WTC11 (cell line): ENCODE measurements at regions not wholly inside any gene's neighbourhood (a gene's known extent, or its start where the extent isn't known, plus 50 kb on each side); places are given as distances from the start of the nearest gene placed in this dataset.

Source experiments
- ELF4 ChIP-seq: sonication (generic); formaldehyde crosslinking; IDR thresholded peaks from 2 replicates; pipeline ENCODE4 v1.8.1; 2022; ENCODE audit warnings: low read depth, mild to moderate bottlenecking, moderate library complexity, missing genetic modification reagents
- MXD4 ChIP-seq: fragments of 250-450 bp; sonication (Bioruptor Pico); IDR thresholded peaks from 2 replicates; pipeline ENCODE4 v1.8.0; 2021; ENCODE audit warnings: mild to moderate bottlenecking, moderate library complexity, borderline replicate concordance
- NFYB ChIP-seq: sonication (generic); formaldehyde crosslinking; conservative IDR thresholded peaks from 2 replicates; pipeline ENCODE4 v1.8.0; 2022; ENCODE audit warnings: low read depth, missing genetic modification reagents
- STAT6 ChIP-seq: sonication (generic); formaldehyde crosslinking; conservative IDR thresholded peaks from 2 replicates; pipeline ENCODE4 v1.8.1; 2023; ENCODE audit warnings: mild to moderate bottlenecking, low read depth, missing genetic modification reagents, moderate library complexity
- TCF7 ChIP-seq: sonication (generic); formaldehyde crosslinking; IDR thresholded peaks from 2 replicates; pipeline ENCODE4 v1.8.0; 2022; ENCODE audit warnings: mild to moderate bottlenecking, low read depth, missing genetic modification reagents, moderate library complexity
- ZBTB43 ChIP-seq: sonication (generic); formaldehyde crosslinking; IDR thresholded peaks from 2 replicates; pipeline ENCODE4 v1.8.1; 2023; ENCODE audit warnings: mild to moderate bottlenecking, missing genetic modification reagents
- ZNF138 ChIP-seq: sonication (generic); formaldehyde crosslinking; conservative IDR thresholded peaks from 2 replicates; pipeline ENCODE4 v1.8.1; 2022; ENCODE audit warnings: mild to moderate bottlenecking, moderate library complexity, missing genetic modification reagents
- TF ChIP-seq, protein P1 (sequence below): fragments of 250-450 bp; sonication (Bioruptor Pico); IDR thresholded peaks from 2 replicates; pipeline ENCODE4 v2.1.2; 2022; ENCODE audit warnings: mild to moderate bottlenecking, moderate library complexity
- TF ChIP-seq, protein P2 (sequence below): sonication (generic); formaldehyde crosslinking; IDR thresholded peaks from 2 replicates; pipeline ENCODE4 v1.8.0; 2023; ENCODE audit warnings: missing genetic modification reagents, mild to moderate bottlenecking, borderline replicate concordance
- TF ChIP-seq, protein P3 (sequence below): sonication (generic); formaldehyde crosslinking; IDR thresholded peaks from 2 replicates; pipeline ENCODE4 v1.8.0; 2023; ENCODE audit warnings: mild to moderate bottlenecking, missing genetic modification reagents
- TF ChIP-seq, protein P4 (sequence below): sonication (generic); formaldehyde crosslinking; IDR thresholded peaks from 2 replicates; pipeline ENCODE4 v1.8.1; 2023; ENCODE audit warnings: mild to moderate bottlenecking, moderate library complexity, missing genetic modification reagents

DNA sequence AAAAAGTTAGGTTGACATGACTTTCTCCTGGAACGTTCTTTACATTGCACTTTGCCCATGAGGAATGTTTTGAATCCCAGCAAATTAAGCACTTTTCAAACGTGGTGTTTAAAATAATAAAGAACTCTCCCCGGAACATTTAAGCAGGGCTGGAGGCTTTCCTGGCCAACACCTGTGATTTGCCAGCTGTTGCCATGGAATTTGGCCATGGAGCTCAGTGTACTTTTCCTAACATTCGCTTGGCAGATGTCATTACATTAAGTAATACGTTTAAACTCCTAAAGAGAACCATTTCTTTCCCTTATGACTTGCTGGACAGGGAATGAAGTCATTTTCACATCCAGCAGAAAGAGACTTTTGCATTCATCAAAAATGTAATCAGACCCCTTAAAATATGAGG is 146.1 kb downstream of the GAS1 start (continued):
- TF ChIP-seq ZNF138 (CRISPR knock-in tag): no peak
- TF ChIP-seq, protein P1, sequence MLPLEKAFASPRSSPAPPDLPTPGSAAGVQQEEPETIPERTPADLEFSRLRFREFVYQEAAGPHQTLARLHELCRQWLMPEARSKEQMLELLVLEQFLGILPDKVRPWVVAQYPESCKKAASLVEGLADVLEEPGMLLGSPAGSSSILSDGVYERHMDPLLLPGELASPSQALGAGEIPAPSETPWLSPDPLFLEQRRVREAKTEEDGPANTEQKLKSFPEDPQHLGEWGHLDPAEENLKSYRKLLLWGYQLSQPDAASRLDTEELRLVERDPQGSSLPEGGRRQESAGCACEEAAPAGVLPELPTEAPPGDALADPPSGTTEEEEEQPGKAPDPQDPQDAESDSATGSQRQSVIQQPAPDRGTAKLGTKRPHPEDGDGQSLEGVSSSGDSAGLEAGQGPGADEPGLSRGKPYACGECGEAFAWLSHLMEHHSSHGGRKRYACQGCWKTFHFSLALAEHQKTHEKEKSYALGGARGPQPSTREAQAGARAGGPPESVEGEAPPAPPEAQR (CRISPR knock-in tag): no peak
- no peak for TF ChIP-seq ZBTB43 (CRISPR knock-in tag)
- TF ChIP-seq, protein P2, sequence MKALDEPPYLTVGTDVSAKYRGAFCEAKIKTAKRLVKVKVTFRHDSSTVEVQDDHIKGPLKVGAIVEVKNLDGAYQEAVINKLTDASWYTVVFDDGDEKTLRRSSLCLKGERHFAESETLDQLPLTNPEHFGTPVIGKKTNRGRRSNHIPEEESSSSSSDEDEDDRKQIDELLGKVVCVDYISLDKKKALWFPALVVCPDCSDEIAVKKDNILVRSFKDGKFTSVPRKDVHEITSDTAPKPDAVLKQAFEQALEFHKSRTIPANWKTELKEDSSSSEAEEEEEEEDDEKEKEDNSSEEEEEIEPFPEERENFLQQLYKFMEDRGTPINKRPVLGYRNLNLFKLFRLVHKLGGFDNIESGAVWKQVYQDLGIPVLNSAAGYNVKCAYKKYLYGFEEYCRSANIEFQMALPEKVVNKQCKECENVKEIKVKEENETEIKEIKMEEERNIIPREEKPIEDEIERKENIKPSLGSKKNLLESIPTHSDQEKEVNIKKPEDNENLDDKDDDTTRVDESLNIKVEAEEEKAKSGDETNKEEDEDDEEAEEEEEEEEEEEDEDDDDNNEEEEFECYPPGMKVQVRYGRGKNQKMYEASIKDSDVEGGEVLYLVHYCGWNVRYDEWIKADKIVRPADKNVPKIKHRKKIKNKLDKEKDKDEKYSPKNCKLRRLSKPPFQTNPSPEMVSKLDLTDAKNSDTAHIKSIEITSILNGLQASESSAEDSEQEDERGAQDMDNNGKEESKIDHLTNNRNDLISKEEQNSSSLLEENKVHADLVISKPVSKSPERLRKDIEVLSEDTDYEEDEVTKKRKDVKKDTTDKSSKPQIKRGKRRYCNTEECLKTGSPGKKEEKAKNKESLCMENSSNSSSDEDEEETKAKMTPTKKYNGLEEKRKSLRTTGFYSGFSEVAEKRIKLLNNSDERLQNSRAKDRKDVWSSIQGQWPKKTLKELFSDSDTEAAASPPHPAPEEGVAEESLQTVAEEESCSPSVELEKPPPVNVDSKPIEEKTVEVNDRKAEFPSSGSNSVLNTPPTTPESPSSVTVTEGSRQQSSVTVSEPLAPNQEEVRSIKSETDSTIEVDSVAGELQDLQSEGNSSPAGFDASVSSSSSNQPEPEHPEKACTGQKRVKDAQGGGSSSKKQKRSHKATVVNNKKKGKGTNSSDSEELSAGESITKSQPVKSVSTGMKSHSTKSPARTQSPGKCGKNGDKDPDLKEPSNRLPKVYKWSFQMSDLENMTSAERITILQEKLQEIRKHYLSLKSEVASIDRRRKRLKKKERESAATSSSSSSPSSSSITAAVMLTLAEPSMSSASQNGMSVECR (CRISPR knock-in tag): no peak
- no peak for TF ChIP-seq STAT6 (CRISPR knock-in tag)
- no peak for TF ChIP-seq NFYB (CRISPR knock-in tag)
- TF ChIP-seq TCF7 (CRISPR knock-in tag): no peak
- TF ChIP-seq, protein P3, sequence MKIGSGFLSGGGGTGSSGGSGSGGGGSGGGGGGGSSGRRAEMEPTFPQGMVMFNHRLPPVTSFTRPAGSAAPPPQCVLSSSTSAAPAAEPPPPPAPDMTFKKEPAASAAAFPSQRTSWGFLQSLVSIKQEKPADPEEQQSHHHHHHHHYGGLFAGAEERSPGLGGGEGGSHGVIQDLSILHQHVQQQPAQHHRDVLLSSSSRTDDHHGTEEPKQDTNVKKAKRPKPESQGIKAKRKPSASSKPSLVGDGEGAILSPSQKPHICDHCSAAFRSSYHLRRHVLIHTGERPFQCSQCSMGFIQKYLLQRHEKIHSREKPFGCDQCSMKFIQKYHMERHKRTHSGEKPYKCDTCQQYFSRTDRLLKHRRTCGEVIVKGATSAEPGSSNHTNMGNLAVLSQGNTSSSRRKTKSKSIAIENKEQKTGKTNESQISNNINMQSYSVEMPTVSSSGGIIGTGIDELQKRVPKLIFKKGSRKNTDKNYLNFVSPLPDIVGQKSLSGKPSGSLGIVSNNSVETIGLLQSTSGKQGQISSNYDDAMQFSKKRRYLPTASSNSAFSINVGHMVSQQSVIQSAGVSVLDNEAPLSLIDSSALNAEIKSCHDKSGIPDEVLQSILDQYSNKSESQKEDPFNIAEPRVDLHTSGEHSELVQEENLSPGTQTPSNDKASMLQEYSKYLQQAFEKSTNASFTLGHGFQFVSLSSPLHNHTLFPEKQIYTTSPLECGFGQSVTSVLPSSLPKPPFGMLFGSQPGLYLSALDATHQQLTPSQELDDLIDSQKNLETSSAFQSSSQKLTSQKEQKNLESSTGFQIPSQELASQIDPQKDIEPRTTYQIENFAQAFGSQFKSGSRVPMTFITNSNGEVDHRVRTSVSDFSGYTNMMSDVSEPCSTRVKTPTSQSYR (CRISPR knock-in tag): no peak
- TF ChIP-seq MXD4 (CRISPR knock-in tag): no peak
- no peak for TF ChIP-seq ELF4
- TF ChIP-seq, protein P4, sequence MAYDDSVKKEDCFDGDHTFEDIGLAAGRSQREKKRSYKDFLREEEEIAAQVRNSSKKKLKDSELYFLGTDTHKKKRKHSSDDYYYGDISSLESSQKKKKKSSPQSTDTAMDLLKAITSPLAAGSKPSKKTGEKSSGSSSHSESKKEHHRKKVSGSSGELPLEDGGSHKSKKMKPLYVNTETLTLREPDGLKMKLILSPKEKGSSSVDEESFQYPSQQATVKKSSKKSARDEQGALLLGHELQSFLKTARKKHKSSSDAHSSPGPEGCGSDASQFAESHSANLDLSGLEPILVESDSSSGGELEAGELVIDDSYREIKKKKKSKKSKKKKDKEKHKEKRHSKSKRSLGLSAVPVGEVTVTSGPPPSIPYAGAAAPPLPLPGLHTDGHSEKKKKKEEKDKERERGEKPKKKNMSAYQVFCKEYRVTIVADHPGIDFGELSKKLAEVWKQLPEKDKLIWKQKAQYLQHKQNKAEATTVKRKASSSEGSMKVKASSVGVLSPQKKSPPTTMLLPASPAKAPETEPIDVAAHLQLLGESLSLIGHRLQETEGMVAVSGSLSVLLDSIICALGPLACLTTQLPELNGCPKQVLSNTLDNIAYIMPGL (CRISPR knock-in tag): no peak
- TF ChIP-seq, all 79 proteins: peak for 0
